Endodermal cell (in vitro differentiated cells): ENCODE measurements at regions not wholly inside any gene's neighbourhood (a gene's known extent, or its start where the extent isn't known, plus 50 kb on each side); places are given as distances from the start of the nearest gene placed in this dataset.

Experiments
- DNase-seq: peaks from one replicate; pipeline ENCODE4 v3.0.0-alpha.2; 2017
- H3K27ac ChIP-seq: 2 replicates; pipeline ENCODE4 v1.5.1; 2013; ENCODE audit warnings: mild to moderate bottlenecking, low read depth, low read length, moderate library complexity
- H3K27me3 ChIP-seq: 2 replicates; pipeline ENCODE4 v1.6.1; 2013; ENCODE audit warnings: mild to moderate bottlenecking, low read length, moderate library complexity; ENCODE audit not compliant: insufficient read depth, control insufficient read depth, poor library complexity, severe bottlenecking
- H3K36me3 ChIP-seq: 2 replicates; pipeline ENCODE4 v1.7.0; 2013; ENCODE audit warnings: mild to moderate bottlenecking, low read length, moderate library complexity; ENCODE audit not compliant: control insufficient read depth, insufficient read depth
- H3K4me1 ChIP-seq: one replicate; pipeline ENCODE4 v1.7.0; 2013; ENCODE audit warnings: low read length; ENCODE audit not compliant: control insufficient read depth, insufficient read depth
- H3K4me3 ChIP-seq: 2 replicates; pipeline ENCODE4 v1.5.1; 2013; ENCODE audit warnings: mild to moderate bottlenecking, low read length, moderate library complexity
- H3K9ac ChIP-seq: 2 replicates; pipeline ENCODE4 v1.6.1; 2013; ENCODE audit warnings: mild to moderate bottlenecking, low read length, moderate library complexity; ENCODE audit not compliant: poor library complexity, severe bottlenecking; ENCODE audit errors: extremely low read depth
- H3K9me3 ChIP-seq: 2 replicates; pipeline ENCODE4 v1.6.1; 2013; ENCODE audit warnings: mild to moderate bottlenecking, low read length, moderate library complexity; ENCODE audit not compliant: control insufficient read depth
- H3K27ac Mint-ChIP-seq: 2 replicates; pipeline ENCODE4 v1.8.0; 2020; ENCODE audit warnings: mixed read lengths
- H3K27me3 Mint-ChIP-seq: 2 replicates; pipeline ENCODE4 v1.8.0; 2021; ENCODE audit warnings: mild to moderate bottlenecking, mixed read lengths; ENCODE audit not compliant: insufficient read depth
- H3K36me3 Mint-ChIP-seq: 2 replicates; pipeline ENCODE4 v1.8.0; 2020; ENCODE audit warnings: low read depth, mixed read lengths
- H3K4me1 Mint-ChIP-seq: 2 replicates; pipeline ENCODE4 v1.8.0; 2020; ENCODE audit warnings: mixed read lengths
- H3K4me3 Mint-ChIP-seq: 2 replicates; pipeline ENCODE4 v1.8.0; 2020; ENCODE audit warnings: mild to moderate bottlenecking, moderate library complexity, mixed read lengths
- H3K9me3 Mint-ChIP-seq: 2 replicates; pipeline ENCODE4 v1.8.0; 2020; ENCODE audit warnings: mild to moderate bottlenecking, mixed read lengths
- WGBS, 2 experiments: methylation state at CpG; one replicate each; pipeline versions ENCODE4 v1.1.5 to v1.1.7; 2013; ENCODE audit warnings: missing lambda C conversion rate in 2 of 2, mixed read lengths in 1 of 2; ENCODE audit not compliant: insufficient coverage in 1 of 2, insufficient read length in 1 of 2; 5-methylcytosine and 5-hydroxymethylcytosine counted together
- TF ChIP-seq, protein P1 (sequence below): fragments of 200-600 bp; sonication (generic); conservative IDR thresholded peaks from 2 replicates; pipeline ENCODE4 v1.5.0; 2021; ENCODE audit warnings: antibody characterized with exemption, mild to moderate bottlenecking

DNA sequence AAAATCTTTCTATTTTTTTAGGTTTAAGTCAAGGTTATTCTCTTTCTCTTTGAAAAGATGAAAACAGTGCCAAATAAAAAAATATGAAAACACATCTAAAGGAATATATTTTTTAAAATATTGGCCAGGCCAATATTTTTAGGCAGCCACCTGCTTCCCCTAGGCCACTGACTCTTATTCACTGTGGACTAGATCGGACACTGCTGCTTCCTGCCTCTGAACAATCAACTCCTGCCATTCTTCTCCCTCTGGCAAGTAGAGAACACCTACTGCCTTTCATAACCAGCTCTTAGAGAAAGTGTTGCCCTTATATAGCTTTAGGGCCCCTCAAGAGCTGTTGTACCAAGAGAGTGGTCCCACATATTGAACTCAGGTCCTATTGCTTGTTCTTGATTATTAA lies 529.2 kb downstream of the RAPGEF2 start:
- TF ChIP-seq, protein P1, sequence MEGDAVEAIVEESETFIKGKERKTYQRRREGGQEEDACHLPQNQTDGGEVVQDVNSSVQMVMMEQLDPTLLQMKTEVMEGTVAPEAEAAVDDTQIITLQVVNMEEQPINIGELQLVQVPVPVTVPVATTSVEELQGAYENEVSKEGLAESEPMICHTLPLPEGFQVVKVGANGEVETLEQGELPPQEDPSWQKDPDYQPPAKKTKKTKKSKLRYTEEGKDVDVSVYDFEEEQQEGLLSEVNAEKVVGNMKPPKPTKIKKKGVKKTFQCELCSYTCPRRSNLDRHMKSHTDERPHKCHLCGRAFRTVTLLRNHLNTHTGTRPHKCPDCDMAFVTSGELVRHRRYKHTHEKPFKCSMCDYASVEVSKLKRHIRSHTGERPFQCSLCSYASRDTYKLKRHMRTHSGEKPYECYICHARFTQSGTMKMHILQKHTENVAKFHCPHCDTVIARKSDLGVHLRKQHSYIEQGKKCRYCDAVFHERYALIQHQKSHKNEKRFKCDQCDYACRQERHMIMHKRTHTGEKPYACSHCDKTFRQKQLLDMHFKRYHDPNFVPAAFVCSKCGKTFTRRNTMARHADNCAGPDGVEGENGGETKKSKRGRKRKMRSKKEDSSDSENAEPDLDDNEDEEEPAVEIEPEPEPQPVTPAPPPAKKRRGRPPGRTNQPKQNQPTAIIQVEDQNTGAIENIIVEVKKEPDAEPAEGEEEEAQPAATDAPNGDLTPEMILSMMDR = no peak
- Histone ChIP-seq H3K9me3 (peaks cover 6% of the 10 kb centered on the region), H3K27ac (no peak overlapping the region), H3K4me1 (no peaks in the 10 kb centered on the region), H3K36me3 (no peaks in the 10 kb centered on the region), H3K27me3 (no peaks in the 10 kb centered on the region), H3K9ac (no peak overlapping the region), H3K4me3 (no peak overlapping the region)
- WGBS, 2 experiments = 94 to 100% methylated on average over 1 of the region's 1 CpG
- H3K4me1 Mint-ChIP-seq = no peaks in the 10 kb centered on the region
- H3K27ac Mint-ChIP-seq = no peak overlapping the region
- no peak for DNase-seq
- H3K36me3 Mint-ChIP-seq = no peaks in the 10 kb centered on the region
- H3K4me3 Mint-ChIP-seq = no peak overlapping the region
- peaks cover 15% of the 10 kb centered on the region for H3K9me3 Mint-ChIP-seq
- no peaks in the 10 kb centered on the region for H3K27me3 Mint-ChIP-seq

DNA sequence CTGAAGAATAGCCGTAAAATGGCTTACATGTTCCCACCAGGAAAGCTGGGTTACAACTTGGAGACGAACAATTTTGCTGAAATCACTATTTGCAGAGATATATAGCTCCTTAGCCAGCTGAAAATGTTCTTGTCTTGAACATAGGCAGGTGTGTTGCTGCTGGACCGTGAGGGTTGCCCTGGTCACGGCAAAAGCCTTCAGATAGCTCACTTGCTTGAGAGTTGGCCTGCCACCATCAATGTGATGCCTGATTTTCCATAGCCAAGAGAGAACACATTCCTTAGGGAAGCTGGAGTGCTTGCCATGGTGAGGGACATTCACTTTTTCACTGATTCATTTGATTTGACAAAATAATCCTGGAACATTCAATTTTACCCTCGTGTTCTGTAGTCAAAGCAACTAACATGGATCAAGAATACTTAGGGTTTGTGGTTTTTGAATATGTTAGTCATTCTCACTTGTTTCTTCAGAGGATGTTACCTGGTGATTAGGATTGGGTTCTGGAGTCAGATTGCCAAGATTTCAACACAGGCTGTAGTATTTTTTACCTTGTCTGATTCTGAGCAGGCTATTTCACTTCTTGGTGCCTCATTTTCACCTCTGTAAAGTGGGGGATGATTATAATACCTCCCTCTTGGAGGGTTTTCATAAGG lies 536.9 kb downstream of the RAPGEF2 start:
- H3K27me3 ChIP-seq = no peaks in the 10 kb centered on the region
- no peak overlapping the region for H3K4me3 Mint-ChIP-seq
- WGBS, 2 experiments = 91 to 92% methylated on average over 5 of the region's 5 CpGs
- no peak overlapping the region for H3K9ac ChIP-seq
- DNase-seq = no peak
- H3K4me3 ChIP-seq = no peak overlapping the region
- no peaks in the 10 kb centered on the region for H3K36me3 Mint-ChIP-seq
- no peaks in the 10 kb centered on the region for H3K9me3 Mint-ChIP-seq
- H3K27ac ChIP-seq = no peak overlapping the region
- H3K27ac Mint-ChIP-seq = no peak overlapping the region
- TF ChIP-seq, protein P1 = no peak
- no peaks in the 10 kb centered on the region for H3K4me1 ChIP-seq
- H3K4me1 Mint-ChIP-seq = no peaks in the 10 kb centered on the region
- H3K27me3 Mint-ChIP-seq = no peaks in the 10 kb centered on the region
- no peaks in the 10 kb centered on the region for H3K9me3 ChIP-seq
- H3K36me3 ChIP-seq = no peaks in the 10 kb centered on the region

DNA sequence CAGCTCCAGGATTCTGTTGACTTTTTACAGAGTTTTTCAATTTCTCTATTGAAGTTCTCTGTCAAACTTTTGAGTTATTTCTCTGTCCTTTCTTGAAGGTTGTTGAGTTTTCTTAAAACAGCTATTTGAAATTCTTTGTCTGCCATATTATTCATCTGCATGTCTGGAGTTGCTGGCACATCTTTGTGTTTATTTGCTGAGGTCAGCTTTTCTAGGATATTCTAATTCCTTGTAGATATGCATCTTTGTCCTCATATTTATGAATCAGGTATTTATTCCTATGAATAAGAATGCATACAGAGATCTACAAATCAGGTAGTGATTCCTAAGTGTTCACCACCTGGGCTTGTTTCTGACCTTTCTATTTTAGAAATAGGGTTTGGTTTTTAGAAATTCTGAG lies 546.4 kb downstream of the RAPGEF2 start:
- no peak overlapping the region for H3K27ac ChIP-seq
- no peaks in the 10 kb centered on the region for H3K36me3 ChIP-seq
- Mint-ChIP-seq H3K27me3 (no peaks in the 10 kb centered on the region), H3K9me3 (peaks cover 2% of the 10 kb centered on the region), H3K27ac (no peak overlapping the region), H3K4me3 (no peak overlapping the region), H3K36me3 (no peaks in the 10 kb centered on the region), H3K4me1 (no peaks in the 10 kb centered on the region)
- no peak overlapping the region for H3K9ac ChIP-seq
- no peak overlapping the region for H3K4me3 ChIP-seq
- TF ChIP-seq, protein P1 = no peak
- DNase-seq = no peak
- no peaks in the 10 kb centered on the region for H3K9me3 ChIP-seq
- H3K27me3 ChIP-seq = no peaks in the 10 kb centered on the region
- H3K4me1 ChIP-seq = no peaks in the 10 kb centered on the region
